GM19455 (cell line): ENCODE measurements at regions not wholly inside any gene's neighbourhood (a gene's known extent, or its start where the extent isn't known, plus 50 kb on each side); places are given as distances from the start of the nearest gene placed in this dataset.

ENCODE experiments used
- ATAC-seq: cut with Tn5 transposase; IDR thresholded peaks from one replicate; pipeline ENCODE4 v1.9.1; 2021; ENCODE audit not compliant: unreplicated experiment

- no peak for ATAC-seq
Measured at GRCh38 chr7:18081617-18082016, 54.0 kb upstream of the PRPS1L1 start.

- no peak for ATAC-seq
Measured at GRCh38 chr7:18082169-18082568, 54.5 kb upstream of the PRPS1L1 start.

GRCh38 chr7:18086165-18087025 lies 58.7 kb upstream of the PRPS1L1 start:
- no peak for ATAC-seq

GRCh38 chr7:18087026-18087686 lies 59.5 kb upstream of the PRPS1L1 start:
- no peak for ATAC-seq

GRCh38 chr7:18087687-18088078 lies 60.0 kb upstream of the PRPS1L1 start:
- no peak for ATAC-seq

- ATAC-seq, result no peak
Measured at GRCh38 chr7:18096087-18096486, 68.4 kb upstream of the PRPS1L1 start.

GRCh38 chr7:18102576-18102975 lies 74.9 kb upstream of the PRPS1L1 start:
- no peak for ATAC-seq

- ATAC-seq, result no peak
Measured at GRCh38 chr7:18103436-18104218, 76.0 kb upstream of the PRPS1L1 start.

- no peak for ATAC-seq
Measured at GRCh38 chr7:18109762-18110161, 82.1 kb upstream of the PRPS1L1 start.

- no peak for ATAC-seq
Measured at GRCh38 chr7:18116661-18117060, 89.0 kb upstream of the PRPS1L1 start.

- ATAC-seq, result no peak
Measured at GRCh38 chr7:18117482-18117881, 89.8 kb upstream of the PRPS1L1 start.

- no peak for ATAC-seq
Measured at GRCh38 chr7:18119985-18120384, 92.3 kb upstream of the PRPS1L1 start.

- no peak for ATAC-seq
Measured at GRCh38 chr7:18123508-18124239, 96.0 kb upstream of the PRPS1L1 start.

- ATAC-seq, result no peak
Measured at GRCh38 chr7:18125476-18125875, 97.8 kb upstream of the PRPS1L1 start.

- ATAC-seq, result no peak
Measured at GRCh38 chr7:18126281-18126680, 98.6 kb upstream of the PRPS1L1 start.

GRCh38 chr7:18128846-18129245 lies 101.2 kb upstream of the PRPS1L1 start:
- no peak for ATAC-seq

GRCh38 chr7:18132811-18133210 lies 105.2 kb upstream of the PRPS1L1 start:
- ATAC-seq, result no peak

- ATAC-seq, result no peak
Measured at GRCh38 chr7:18133921-18134320, 106.3 kb upstream of the PRPS1L1 start.

GRCh38 chr7:18140943-18141342 lies 113.3 kb upstream of the PRPS1L1 start:
- no peak for ATAC-seq

GRCh38 chr7:18144166-18144565 lies 116.5 kb upstream of the PRPS1L1 start:
- no peak for ATAC-seq

GRCh38 chr7:18145160-18145559 lies 117.5 kb upstream of the PRPS1L1 start:
- ATAC-seq, result no peak
